ENCODE measurements at regions not wholly inside any gene's neighbourhood (a gene's known extent, or its start where the extent isn't known, plus 50 kb on each side); places are given as distances from the start of the nearest gene placed in this dataset.

DNA sequence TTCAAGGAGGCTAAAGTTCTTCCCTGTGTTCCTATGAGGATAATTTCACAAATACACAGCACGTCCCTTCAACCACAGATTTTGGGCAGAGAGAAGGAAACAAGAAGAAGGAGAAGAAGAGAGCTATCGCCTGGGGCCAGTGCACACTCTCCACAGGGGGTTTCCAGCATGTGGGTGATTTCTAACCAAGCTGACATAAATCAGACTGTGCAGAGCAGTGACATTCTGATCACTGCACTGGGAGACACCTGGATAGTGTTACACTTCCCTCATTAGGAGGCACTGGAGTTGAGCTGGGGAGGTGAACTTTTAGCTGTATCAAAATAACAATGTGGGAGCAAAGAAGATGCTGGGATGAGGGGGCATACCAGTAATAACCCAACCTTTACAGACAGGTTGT, 71.8 kb upstream of the CENPW start:
- no peak for DNase-seq (ENCODE audit: insufficient read length, low spot score)
- FAIRE-seq = no peak

DNA sequence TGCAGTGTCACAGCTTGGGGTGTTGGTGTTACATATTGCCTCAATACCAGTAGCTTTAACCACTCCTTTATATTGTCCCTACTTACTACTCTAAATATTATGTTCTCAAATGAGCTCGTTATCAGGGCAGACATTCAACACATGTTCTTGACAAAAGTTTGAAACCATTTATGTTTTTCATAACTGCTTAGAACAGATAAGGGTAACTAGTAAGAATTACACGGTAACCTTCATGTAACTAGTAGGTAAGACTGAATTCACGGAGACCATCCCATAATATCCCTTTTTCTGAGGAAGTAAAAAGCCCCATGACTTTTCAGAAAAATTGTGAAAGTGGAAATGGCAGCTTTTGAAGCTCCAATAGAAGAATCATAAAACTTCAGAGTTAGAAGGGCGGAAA, 59.6 kb upstream of the CENPW start:
- no peak for DNase-seq (ENCODE audit: insufficient read length, low spot score)
- no peak for FAIRE-seq

DNA sequence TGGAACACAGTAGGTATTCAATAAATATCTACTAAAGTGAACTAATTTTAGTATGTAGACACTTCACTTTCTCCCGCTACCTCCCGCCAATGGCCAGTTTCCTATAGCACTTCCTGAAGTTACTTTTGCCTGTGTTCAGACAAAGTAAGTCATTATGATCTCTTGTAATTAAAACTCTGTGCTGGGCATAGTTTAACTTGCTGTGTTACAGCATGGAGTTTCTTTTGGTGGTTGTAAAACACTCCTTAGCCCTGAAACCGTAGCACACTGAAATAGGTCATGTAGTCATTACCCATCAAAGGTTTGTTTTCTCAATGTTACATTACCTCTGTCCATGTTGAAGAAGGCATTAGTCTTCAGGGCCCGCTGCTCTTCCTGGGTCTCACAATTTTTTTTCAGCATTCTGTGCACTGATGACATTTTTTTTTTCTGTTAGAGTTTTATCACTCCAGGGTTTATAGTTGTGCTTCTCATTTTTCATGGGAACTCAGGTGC, 54.0 kb upstream of the CENPW start:
- FAIRE-seq (no peak), DNase-seq (ENCODE audit: insufficient read length, low spot score) (no peak)
